GM19438 (cell line): ENCODE measurements at regions not wholly inside any gene's neighbourhood (a gene's known extent, or its start where the extent isn't known, plus 50 kb on each side); places are given as distances from the start of the nearest gene placed in this dataset.
A peak's percentile ranks its signal among the peaks of the same experiment; 100 is the strongest.
"Not testable (repeated sequence)": the region's sequence is repeated elsewhere in the genome, so short reads cannot be mapped to it uniquely, and the experiment has no call there.

Source experiments
- ATAC-seq: cut with Tn5 transposase; IDR thresholded peaks from one replicate; pipeline ENCODE4 v1.9.1; 2021; ENCODE audit warnings: low read depth; ENCODE audit not compliant: unreplicated experiment

DNA sequence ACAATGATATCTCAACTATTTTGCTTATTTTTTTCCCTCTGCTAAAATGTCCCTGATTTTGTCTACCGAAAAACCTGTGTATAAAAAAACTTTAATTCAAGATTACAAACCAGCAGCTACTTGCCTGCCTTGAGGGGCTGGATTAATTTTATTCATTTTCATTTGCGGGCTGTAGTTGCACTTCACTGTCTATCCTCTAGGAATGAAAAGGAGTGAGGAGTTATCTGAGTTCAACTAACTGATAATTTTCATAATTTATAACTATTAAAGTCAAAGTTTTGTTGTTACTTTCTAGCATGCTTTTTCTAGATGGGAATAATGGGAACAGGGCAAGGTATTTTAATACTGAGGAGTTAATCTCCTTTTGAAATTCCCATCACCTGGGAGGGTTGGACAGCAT, 50.3 kb upstream of the AGTPBP1 start:
- not testable (repeated sequence) for ATAC-seq

DNA sequence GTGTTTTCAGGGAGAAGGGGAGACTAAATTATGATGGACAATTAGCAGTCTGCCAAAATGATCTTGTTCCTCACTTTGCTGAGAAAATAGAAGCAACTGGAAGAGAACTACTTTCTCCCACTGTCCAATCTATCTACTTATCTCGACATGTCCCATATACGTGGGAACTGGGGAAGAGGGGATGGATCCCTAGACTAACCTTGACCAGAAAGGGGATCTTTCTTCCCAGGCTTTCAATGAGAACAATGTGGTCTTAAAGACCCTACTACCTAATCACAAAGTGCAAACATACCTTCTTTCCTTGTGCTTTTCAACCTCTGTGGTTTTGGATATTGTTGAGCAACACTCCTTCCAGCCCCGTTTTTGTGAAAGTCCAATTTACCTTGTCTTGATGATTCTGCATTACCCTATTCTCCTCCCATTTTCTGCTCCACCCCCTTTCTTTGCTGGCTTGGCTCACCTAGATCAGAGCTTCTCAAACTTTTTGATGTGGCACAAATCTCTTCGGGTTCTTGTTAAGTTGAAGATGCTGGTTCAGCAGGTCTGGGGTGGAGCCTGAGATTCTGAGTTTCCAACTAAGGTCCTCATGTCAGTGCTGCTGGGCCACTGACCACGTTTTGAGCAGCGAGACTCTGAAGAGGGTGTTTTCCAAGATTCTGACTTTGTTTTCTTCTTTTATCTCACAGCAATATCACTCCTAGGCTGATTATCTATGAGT, 61.4 kb upstream of the AGTPBP1 start:
- ATAC-seq: not testable (repeated sequence)

GRCh38 chr9:85804847-85805133, 63.0 kb upstream of the AGTPBP1 start:
- not testable (repeated sequence) for ATAC-seq

- ATAC-seq: peak; percentile 79
These were observed 63.6 kb upstream of the AGTPBP1 start for GRCh38 chr9:85805134-85806005.

DNA sequence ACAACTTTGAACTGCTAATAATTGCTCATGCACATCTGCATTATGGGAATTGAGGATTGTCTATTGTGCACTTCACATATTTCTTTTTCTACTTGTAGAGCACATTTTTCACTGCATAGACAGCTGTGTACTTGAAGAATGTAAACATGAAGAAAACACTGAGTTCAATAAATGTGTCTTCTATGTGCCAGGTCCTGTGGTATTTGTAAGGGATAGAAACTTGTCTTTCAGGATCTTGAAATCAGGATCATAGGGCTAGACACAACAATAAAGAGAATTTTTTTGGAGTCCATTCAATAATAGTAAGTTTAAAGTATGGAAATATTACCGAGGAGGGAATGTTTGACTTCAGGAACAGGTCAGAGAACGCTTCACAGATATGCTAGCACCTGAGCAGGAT, 66.6 kb upstream of the AGTPBP1 start:
- ATAC-seq: not testable (repeated sequence)

- not testable (repeated sequence) for ATAC-seq
These were observed 71.6 kb upstream of the AGTPBP1 start for GRCh38 chr9:85813388-85813787.

DNA sequence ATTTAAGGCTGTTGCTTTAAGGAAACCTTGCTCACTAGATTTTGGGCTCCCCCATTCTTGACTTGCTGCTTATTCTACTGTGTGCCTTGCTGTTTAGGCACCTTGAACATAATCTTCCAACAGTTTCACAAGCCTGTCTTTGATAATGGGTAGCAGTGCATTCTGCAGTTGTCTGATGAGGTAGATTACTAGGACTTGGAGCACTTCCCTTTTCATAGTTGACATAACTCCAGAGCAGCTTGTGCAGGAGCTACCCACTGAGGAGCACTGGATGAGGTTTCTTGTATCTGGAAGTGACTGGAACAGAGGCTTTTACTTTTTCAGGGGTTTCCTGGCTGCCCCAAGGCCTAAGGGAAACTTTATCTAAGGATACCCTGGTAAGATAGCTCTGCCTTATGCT, 73.0 kb upstream of the AGTPBP1 start:
- not testable (repeated sequence) for ATAC-seq

- ATAC-seq: not testable (repeated sequence)
These were observed 77.2 kb upstream of the AGTPBP1 start for GRCh38 chr9:85818971-85819370.

GRCh38 chr9:85820598-85820997, 78.8 kb upstream of the AGTPBP1 start:
- not testable (repeated sequence) for ATAC-seq

- not testable (repeated sequence) for ATAC-seq
These were observed 83.2 kb upstream of the AGTPBP1 start for GRCh38 chr9:85824949-85825348.

GRCh38 chr9:85834591-85834990, 92.8 kb upstream of the AGTPBP1 start:
- not testable (repeated sequence) for ATAC-seq

GRCh38 chr9:85843949-85844348, 97.0 kb upstream of the NAA35 start:
- ATAC-seq: not testable (repeated sequence)

GRCh38 chr9:85847782-85848181, 93.2 kb upstream of the NAA35 start:
- not testable (repeated sequence) for ATAC-seq

DNA sequence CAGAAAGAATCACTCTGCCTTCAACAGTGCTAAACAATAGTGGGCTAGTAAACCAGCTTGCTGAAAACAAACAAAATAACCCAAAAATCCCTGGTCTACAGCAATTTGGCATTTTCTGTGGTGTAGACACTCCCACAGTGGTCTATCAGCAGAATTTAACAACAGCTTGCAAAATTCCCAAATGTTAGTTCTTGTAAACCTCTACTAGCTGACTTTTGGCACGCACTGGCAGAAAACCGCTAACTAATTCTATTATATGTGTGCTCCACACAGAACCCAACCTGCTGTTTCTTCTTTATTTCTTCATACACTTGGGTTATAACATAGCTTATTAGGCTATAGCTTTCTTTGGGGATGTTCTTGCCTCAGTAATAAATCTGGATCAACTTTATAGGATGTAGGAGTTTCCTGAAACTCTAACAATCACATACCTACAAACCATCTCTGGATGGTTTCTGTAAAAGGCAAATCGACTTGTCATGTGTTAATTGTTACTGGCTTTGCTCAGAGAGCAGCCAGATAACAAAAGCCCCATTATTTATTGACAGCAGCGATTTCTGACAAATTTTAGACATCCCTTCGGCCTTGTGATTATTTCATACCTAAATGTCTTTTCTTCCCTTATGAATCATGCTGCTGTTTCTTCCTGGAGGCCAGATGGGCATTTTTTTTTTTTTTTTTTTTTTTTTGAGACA, 82.7 kb upstream of the NAA35 start:
- ATAC-seq: no peak

DNA sequence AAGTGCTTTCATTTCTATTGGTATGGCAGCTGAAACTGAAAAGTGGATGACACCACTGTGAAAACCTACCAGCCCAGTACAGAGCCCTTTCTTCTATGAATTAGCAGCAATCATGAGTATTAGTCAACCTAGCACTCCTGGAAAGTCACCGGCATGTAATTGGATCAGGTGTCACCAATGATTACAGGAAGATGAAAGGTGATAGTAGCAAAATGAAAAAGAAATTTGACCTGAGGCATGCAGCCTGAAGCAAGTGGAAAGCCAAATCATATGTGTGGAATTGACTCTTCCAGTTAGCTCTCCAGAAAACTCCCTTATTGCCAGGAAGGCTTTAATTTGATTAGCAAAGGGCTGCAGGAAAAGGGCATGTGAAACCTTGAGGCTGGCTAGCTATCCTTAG, 81.2 kb upstream of the NAA35 start:
- no peak for ATAC-seq

GRCh38 chr9:85861882-85862281, 79.1 kb upstream of the NAA35 start:
- ATAC-seq: not testable (repeated sequence)

- ATAC-seq: no peak
These were observed 77.1 kb upstream of the NAA35 start for GRCh38 chr9:85863875-85864274.

- no peak for ATAC-seq
These were observed 69.9 kb upstream of the NAA35 start for GRCh38 chr9:85871008-85871407.

DNA sequence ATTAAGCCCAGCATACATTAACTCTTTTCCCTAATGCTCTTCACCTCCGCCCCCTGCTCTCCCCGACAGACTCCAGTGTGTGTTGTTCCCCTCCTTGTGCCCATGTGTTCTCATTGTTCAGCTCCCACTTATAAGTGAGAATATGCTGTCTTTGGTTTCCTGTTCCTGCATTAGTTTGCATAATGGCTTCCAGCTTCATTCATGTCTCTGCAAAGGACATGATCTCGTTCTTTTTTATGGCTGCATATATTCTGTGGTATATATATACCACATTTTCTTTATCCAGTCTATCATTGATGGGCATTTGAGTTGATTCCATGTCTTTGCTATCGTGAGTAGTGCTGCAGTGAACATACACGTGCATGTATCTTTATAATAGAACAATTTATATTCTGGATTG, 69.3 kb upstream of the NAA35 start:
- ATAC-seq: not testable (repeated sequence)

- no peak for ATAC-seq
These were observed 68.5 kb upstream of the NAA35 start for GRCh38 chr9:85872463-85872862.

DNA sequence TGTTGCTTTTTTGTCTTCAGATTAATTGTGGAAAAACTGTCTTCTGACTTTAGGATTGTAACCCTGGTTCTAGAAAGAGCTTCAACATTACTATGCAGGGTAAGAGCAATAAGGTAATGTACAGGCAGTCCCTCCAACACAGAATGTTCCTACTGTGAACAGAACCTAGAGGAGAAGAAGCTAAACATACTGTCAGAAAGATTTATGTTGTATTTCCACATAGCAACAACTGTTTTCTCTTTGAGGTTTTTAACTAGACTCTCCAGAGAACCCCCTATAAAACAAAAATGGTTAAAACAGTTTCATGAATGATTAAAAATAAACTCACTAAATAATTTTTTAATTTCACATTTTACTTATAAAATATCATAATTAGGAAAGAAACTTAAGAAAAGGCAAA, 64.3 kb upstream of the NAA35 start:
- ATAC-seq: no peak
